ENCODE measurements at regions not wholly inside any gene's neighbourhood (a gene's known extent, or its start where the extent isn't known, plus 50 kb on each side); places are given as distances from the start of the nearest gene placed in this dataset.
A peak's percentile ranks its signal among the peaks of the same experiment; 100 is the strongest.

GRCh38 chr3:127458696-127459604 is 131.6 kb downstream of the TPRA1 start:
- H3K36me3 ChIP-seq (ENCODE audit: control insufficient read depth, insufficient read depth, low read length), result no peaks in the 10 kb centered on the region
- H3K4me3 ChIP-seq (ENCODE audit: low read depth, low read length), result no peak overlapping the region
- H3K4me1 ChIP-seq, result peaks cover 4% of the 10 kb centered on the region
- POLR2A ChIA-PET, result no interaction called here
- CTCF ChIA-PET, result interaction anchor here (0.6 kb wide), 1 partner anchor 87 kb away, joined by 4 read pairs; no protein-coding TSS in a partner anchor
- TF ChIP-seq CTCF (IDR thresholded peaks at IDR 0.05; ENCODE audit: insufficient read depth in 1 of 2, low read depth in 1 of 2, low read length in 1 of 2, severe bottlenecking in 1 of 2, unreplicated experiment in 1 of 2), result no peak
- no peaks in the 10 kb centered on the region; the same call in none of the 2 replicates for H3K27me3 ChIP-seq (replicated peaks; ENCODE audit: control insufficient read depth, insufficient read depth, low read length)
- Mint-ChIP-seq H3K4me3 (ENCODE audit: unreplicated experiment) (no peak overlapping the region), H3K27ac (ENCODE audit: unreplicated experiment) (no peak overlapping the region), H3K4me1 (ENCODE audit: low read depth, unreplicated experiment) (no peaks in the 10 kb centered on the region), H3K36me3 (ENCODE audit: insufficient read depth, unreplicated experiment) (no peaks in the 10 kb centered on the region), H3K9me3 (ENCODE audit: unreplicated experiment) (no peaks in the 10 kb centered on the region), H3K27me3 (ENCODE audit: insufficient read depth, unreplicated experiment) (peaks cover 15% of the 10 kb centered on the region)
- DNase-seq, result peak; percentile 60 to 78
- no peaks in the 10 kb centered on the region for H3K9me3 ChIP-seq
- no TSS peak for BruUV-seq (replicated peaks)
- intact Hi-C loops (cut with micrococcal nuclease; ENCODE audit: unreplicated experiment), result loop anchor here (10.0 kb wide), 3 partner anchors 86 to 784 kb away; no protein-coding TSS in a partner anchor

- TF ChIP-seq CTCF (IDR thresholded peaks at IDR 0.05; ENCODE audit: insufficient read depth in 1 of 2, low read depth in 1 of 2, low read length in 1 of 2, severe bottlenecking in 1 of 2, unreplicated experiment in 1 of 2), result no peak
- no peaks in the 10 kb centered on the region for H3K4me1 Mint-ChIP-seq (ENCODE audit: low read depth, unreplicated experiment)
- peak in 1 of 2 experiments; percentile 9 for DNase-seq
- Histone ChIP-seq H3K27me3 (replicated peaks; ENCODE audit: control insufficient read depth, insufficient read depth, low read length) (no peaks in the 10 kb centered on the region; the same call in none of the 2 replicates), H3K4me1 (peaks cover 4% of the 10 kb centered on the region), H3K36me3 (ENCODE audit: control insufficient read depth, insufficient read depth, low read length) (no peaks in the 10 kb centered on the region), H3K9me3 (no peaks in the 10 kb centered on the region), H3K4me3 (ENCODE audit: low read depth, low read length) (no peak overlapping the region)
- no peaks in the 10 kb centered on the region for H3K9me3 Mint-ChIP-seq (ENCODE audit: unreplicated experiment)
- ChIA-PET CTCF (no interaction called here), POLR2A (no interaction called here)
- BruUV-seq (replicated peaks), result no TSS peak
- H3K4me3 Mint-ChIP-seq (ENCODE audit: unreplicated experiment), result no peak overlapping the region
- H3K27ac Mint-ChIP-seq (ENCODE audit: unreplicated experiment), result no peak overlapping the region
- H3K36me3 Mint-ChIP-seq (ENCODE audit: insufficient read depth, unreplicated experiment), result no peaks in the 10 kb centered on the region
- intact Hi-C loops (cut with micrococcal nuclease; ENCODE audit: unreplicated experiment), result loop anchor here (10.0 kb wide), 3 partner anchors 87 to 783 kb away; no protein-coding TSS in a partner anchor
- peaks cover 20% of the 10 kb centered on the region for H3K27me3 Mint-ChIP-seq (ENCODE audit: insufficient read depth, unreplicated experiment)
Measured at GRCh38 chr3:127457546-127458145, 132.9 kb downstream of the TPRA1 start.

- Histone ChIP-seq H3K4me1 (peaks cover 4% of the 10 kb centered on the region), H3K9me3 (no peaks in the 10 kb centered on the region), H3K4me3 (ENCODE audit: low read depth, low read length) (no peak overlapping the region), H3K27me3 (replicated peaks; ENCODE audit: control insufficient read depth, insufficient read depth, low read length) (no peaks in the 10 kb centered on the region; the same call in none of the 2 replicates), H3K36me3 (ENCODE audit: control insufficient read depth, insufficient read depth, low read length) (no peaks in the 10 kb centered on the region)
- no peak for TF ChIP-seq CTCF (IDR thresholded peaks at IDR 0.05; ENCODE audit: insufficient read depth in 1 of 2, low read depth in 1 of 2, low read length in 1 of 2, severe bottlenecking in 1 of 2, unreplicated experiment in 1 of 2)
- POLR2A ChIA-PET, result no interaction called here
- Mint-ChIP-seq H3K9me3 (ENCODE audit: unreplicated experiment) (no peaks in the 10 kb centered on the region), H3K4me1 (ENCODE audit: low read depth, unreplicated experiment) (no peaks in the 10 kb centered on the region), H3K27me3 (ENCODE audit: insufficient read depth, unreplicated experiment) (peaks cover 22% of the 10 kb centered on the region), H3K27ac (ENCODE audit: unreplicated experiment) (no peak overlapping the region), H3K4me3 (ENCODE audit: unreplicated experiment) (no peak overlapping the region), H3K36me3 (ENCODE audit: insufficient read depth, unreplicated experiment) (no peaks in the 10 kb centered on the region)
- CTCF ChIA-PET, result no interaction called here
- intact Hi-C loops (cut with micrococcal nuclease; ENCODE audit: unreplicated experiment), result loop anchor here (10.0 kb wide), 3 partner anchors 88 to 782 kb away; no protein-coding TSS in a partner anchor
- BruUV-seq (replicated peaks), result no TSS peak
- peak in 1 of 2 experiments; percentile 23 for DNase-seq
Measured at GRCh38 chr3:127457094-127457475, 133.4 kb downstream of the TPRA1 start.

All from Caco-2 (cell line).